HL-60 (cell line): ENCODE measurements at regions not wholly inside any gene's neighbourhood (a gene's known extent, or its start where the extent isn't known, plus 50 kb on each side); places are given as distances from the start of the nearest gene placed in this dataset.
"Not testable (repeated sequence)": the region's sequence is repeated elsewhere in the genome, so short reads cannot be mapped to it uniquely, and the experiment has no call there.

ENCODE experiments used
- DNase-seq, 2 experiments: peaks; one replicate each; pipeline ENCODE4 v3.0.0-alpha.2; 2010 to 2020; ENCODE audit warnings: low read depth in 1 of 2, low spot score in 1 of 2
- H3K27ac ChIP-seq: fragments of 250-450 bp; sonication (Bioruptor Pico); replicated peaks from 2 replicates; pipeline ENCODE4 v1.5.1; 2020; ENCODE audit warnings: mild to moderate bottlenecking, moderate library complexity
- H3K27me3 ChIP-seq: fragments of 250-450 bp; sonication (Bioruptor Pico); 2 replicates; pipeline ENCODE4 v1.5.1; 2021; ENCODE audit warnings: mild to moderate bottlenecking, moderate library complexity; ENCODE audit not compliant: insufficient read depth, poor library complexity, severe bottlenecking
- H3K4me3 ChIP-seq: replicated peaks from 2 replicates; pipeline ENCODE4 v1.5.1; 2011; ENCODE audit warnings: mild to moderate bottlenecking, control low read depth, low read length; ENCODE audit not compliant: insufficient read depth
- CTCF ChIP-seq: IDR thresholded peaks from one replicate; pipeline ENCODE4 v1.5.1; 2011; ENCODE audit warnings: low read length, control low read depth, inconsistent platforms; ENCODE audit not compliant: insufficient read depth
- GABPA ChIP-seq: IDR thresholded peaks from 2 replicates; pipeline ENCODE4 v1.6.1; 2012; ENCODE audit warnings: low read depth
- POLR2AphosphoS5 ChIP-seq: IDR thresholded peaks from 2 replicates; pipeline ENCODE4 v1.6.1; 2012; ENCODE audit warnings: low read depth
- REST ChIP-seq: IDR thresholded peaks from 2 replicates; pipeline ENCODE4 v1.6.1; 2012; ENCODE audit warnings: low read depth; ENCODE audit not compliant: insufficient replicate concordance
- SPI1 ChIP-seq: IDR thresholded peaks from 2 replicates; pipeline ENCODE4 v1.6.1; 2012; ENCODE audit warnings: low read depth, mild to moderate bottlenecking, borderline replicate concordance

DNA sequence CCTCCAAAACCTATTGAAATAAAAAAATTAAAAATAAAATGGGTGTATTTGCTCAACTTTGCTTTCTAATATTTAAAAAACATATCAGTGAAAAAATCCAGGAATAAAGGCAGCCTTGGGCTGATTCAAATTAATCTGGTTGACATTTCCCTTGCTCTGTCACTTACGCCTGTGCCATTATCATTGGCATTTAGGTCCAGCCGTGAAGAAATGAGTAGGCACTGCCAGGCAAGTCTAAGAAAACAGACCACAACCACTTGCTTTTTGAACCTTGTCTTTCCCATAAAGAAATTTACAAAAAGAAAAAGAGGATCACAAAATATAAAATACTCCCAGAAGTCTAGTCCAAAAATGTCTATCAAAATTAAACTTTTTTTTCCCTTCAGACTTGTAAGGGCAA, 59.2 kb upstream of the HBS1L start:
- no peak for DNase-seq
- no peak for TF ChIP-seq SPI1
- no peak for TF ChIP-seq CTCF
- TF ChIP-seq POLR2AphosphoS5: no peak
- no peak for TF ChIP-seq REST
- TF ChIP-seq GABPA: no peak
- Histone ChIP-seq H3K27ac (no peak overlapping the region), H3K4me3 (no peak overlapping the region), H3K27me3 (no peaks in the 10 kb centered on the region)

- DNase-seq, H3K4me3 ChIP-seq, H3K27ac ChIP-seq, H3K27me3 ChIP-seq: not testable (repeated sequence)
Measured at GRCh38 chr6:135112951-135113350, 58.3 kb upstream of the HBS1L start.

DNA sequence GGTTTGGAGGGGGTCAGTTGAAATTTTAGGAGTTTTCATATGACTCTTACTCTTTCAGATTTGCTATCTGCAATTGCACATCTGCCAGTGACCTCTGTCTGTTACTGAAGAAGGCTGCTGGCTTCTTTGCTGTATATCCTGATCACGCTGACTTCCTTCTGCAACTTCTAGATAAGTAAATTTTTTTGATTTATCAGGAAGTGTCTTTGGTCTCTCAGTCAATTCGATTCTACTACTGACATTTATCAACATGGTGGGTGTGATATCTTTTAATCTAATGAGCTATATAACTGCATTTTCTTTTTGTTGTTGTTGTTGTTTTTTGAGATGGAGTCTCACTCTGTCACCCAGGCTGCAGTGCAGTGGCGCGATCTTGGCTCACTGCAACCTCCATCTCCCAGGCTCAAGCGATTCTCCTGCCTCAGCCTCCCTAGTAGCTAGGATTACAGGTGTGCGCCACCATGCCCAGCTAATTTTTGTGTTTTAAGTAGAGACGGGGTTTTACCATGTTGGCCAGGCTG, 55.7 kb upstream of the HBS1L start:
- H3K27me3 ChIP-seq, DNase-seq: not testable (repeated sequence)

GRCh38 chr6:135109761-135110160, 55.1 kb upstream of the HBS1L start:
- Histone ChIP-seq H3K4me3 (no peak overlapping the region), H3K27me3 (no peaks in the 10 kb centered on the region), H3K27ac (no peak overlapping the region)
- no peak for DNase-seq
- TF ChIP-seq GABPA: no peak
- TF ChIP-seq CTCF: no peak
- no peak for TF ChIP-seq SPI1
- no peak for TF ChIP-seq POLR2AphosphoS5
- TF ChIP-seq REST: no peak

More for the DNA sequence above, 55.7 kb upstream of the HBS1L start:
- H3K4me3 ChIP-seq, H3K27ac ChIP-seq: not testable (repeated sequence)

DNA sequence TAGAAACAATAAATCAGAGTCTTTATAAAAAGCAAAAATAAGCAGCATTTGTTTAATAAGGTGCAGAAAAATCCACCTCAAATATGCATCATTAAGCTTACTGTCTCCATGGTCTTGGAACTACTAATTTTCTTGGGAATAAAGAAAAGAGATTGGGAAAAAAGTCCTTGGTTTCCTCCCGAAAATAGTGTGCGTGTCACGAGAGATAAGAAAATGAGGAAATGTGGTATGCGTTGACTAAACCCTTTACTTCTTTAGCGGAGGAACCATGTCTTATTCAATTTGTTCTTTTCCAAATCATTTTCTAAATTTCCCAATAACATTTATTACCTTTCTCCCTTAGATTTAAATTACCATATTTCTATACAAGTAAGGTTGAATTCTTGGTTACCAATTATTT, 54.1 kb upstream of the HBS1L start:
- no peaks in the 10 kb centered on the region for H3K27me3 ChIP-seq
- DNase-seq: no peak
- no peak overlapping the region for H3K4me3 ChIP-seq
- no peak for TF ChIP-seq REST
- TF ChIP-seq SPI1: peak; percentile 22; the same call in 1 of the 2 replicates
- no peak overlapping the region for H3K27ac ChIP-seq
